ENCODE measurements at regions not wholly inside any gene's neighbourhood (a gene's known extent, or its start where the extent isn't known, plus 50 kb on each side); places are given as distances from the start of the nearest gene placed in this dataset.
"Not testable (repeated sequence)": the region's sequence is repeated elsewhere in the genome, so short reads cannot be mapped to it uniquely, and the experiment has no call there.

- no peak for DNase-seq
Measured at GRCh38 chr11:96943970-96944369, 554.2 kb downstream of the JRKL start.

DNA sequence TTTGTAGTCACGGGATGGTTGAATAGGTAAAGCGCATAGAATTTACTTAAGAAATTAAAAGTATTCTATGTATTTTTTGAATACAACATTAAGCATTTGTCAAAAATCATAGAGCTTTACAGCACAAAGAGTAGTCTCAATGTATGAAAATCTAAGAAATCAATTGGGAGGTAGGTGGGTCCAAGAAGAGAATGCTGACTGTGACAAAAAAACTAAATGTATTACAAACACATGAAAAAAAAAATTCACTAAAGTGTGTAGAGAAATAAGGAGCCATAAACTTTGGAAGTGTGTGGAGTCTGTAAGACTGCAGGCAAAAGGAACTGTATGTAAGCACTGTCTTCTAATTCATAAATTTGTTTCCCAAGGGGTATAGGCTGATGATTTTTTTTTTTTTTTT is 558.3 kb downstream of the JRKL start:
- DNase-seq, result no peak

GRCh38 chr11:96949464-96949863 is 559.7 kb downstream of the JRKL start:
- DNase-seq, result no peak

GRCh38 chr11:96954587-96955242 is 564.9 kb downstream of the JRKL start:
- DNase-seq, result no peak

DNA sequence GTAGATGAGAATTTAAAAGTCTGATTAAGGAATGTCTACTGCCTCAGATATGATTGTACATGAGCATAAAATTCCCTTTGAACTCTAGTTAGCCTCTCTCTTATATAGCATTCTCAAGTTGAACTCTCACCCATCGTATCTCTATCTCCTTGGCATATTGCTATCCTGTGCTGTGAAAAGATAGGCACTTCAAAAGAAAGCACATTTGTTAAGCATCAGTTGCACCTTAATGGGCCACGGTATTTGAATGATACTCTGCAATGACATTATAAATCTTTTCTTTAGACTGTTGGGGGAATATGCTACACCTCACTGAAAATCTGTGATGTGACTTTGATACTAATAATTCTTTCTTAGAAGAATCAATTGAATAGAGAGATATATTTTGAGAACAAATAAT is 570.7 kb downstream of the JRKL start:
- no peak for DNase-seq

GRCh38 chr11:96960926-96961325 is 571.1 kb downstream of the JRKL start:
- no peak for DNase-seq

GRCh38 chr11:96961931-96962330 is 572.1 kb downstream of the JRKL start:
- no peak for DNase-seq

DNA sequence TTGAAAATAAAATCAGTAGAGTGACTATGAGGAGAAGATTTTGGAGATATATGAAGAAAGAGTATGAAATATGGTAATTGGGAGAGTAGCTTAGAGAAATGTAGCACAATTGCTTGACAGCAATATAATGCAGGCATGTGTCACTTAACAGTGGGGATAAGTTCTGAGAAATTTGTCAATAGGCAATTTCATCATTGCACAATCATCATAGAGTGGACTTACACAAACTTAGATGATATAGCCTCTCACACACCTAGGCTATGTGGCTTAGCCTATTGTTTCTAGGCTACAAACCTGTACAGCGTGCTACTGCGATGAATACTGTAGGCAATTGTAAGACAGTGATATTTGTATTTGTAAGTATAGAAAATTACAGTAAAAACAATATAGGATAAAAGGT is 573.6 kb downstream of the JRKL start:
- DNase-seq, result no peak

- DNase-seq, result no peak
Measured at GRCh38 chr11:96964661-96965060, 574.8 kb downstream of the JRKL start.

DNA sequence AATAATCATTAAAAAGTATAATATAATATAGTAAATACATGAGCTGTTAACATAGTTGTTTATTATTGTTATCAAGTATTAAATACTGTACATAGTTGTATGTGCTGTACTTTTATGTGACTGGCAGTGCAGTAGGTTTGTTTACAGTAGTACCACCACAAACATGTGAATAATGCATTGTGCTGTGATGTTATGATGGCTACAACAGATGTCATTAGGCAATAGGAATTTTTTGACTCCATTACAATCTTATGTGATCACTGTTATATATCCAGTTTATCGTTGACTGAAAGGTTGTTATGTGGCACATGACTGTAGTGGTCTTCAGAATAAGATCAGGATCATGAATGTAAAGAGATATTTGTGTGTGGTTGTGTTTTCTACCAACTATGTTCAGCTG is 577.8 kb downstream of the JRKL start:
- no peak for DNase-seq

- DNase-seq, result no peak
Measured at GRCh38 chr11:96969251-96969650, 579.4 kb downstream of the JRKL start.

DNA sequence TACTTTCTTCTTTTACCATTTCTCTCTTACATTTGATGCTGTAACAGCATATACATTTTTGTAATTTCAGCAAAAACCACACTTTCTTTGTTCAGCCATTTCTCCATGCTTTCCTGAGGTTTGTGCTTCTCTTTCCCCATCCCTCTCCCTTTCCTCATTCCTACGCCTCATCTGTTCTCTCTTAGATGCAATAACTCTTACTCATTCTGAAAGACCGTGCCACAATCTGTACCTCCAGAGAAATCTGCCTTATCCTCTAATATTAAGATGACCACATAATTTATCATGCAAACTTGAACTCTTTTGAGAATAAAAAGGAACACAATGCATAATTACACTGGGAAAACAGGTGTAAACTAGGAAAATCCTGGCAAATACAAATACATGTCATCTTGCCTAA is 588.9 kb downstream of the JRKL start:
- DNase-seq, result no peak

- no peak for DNase-seq
Measured at GRCh38 chr11:96986516-96986915, 596.7 kb downstream of the JRKL start.

- no peak for DNase-seq
Measured at GRCh38 chr11:96990914-96991313, 601.1 kb downstream of the JRKL start.

- no peak for DNase-seq
Measured at GRCh38 chr11:97000481-97000880, 610.7 kb downstream of the JRKL start.

GRCh38 chr11:97007283-97007682 is 617.5 kb downstream of the JRKL start:
- DNase-seq, result no peak

DNA sequence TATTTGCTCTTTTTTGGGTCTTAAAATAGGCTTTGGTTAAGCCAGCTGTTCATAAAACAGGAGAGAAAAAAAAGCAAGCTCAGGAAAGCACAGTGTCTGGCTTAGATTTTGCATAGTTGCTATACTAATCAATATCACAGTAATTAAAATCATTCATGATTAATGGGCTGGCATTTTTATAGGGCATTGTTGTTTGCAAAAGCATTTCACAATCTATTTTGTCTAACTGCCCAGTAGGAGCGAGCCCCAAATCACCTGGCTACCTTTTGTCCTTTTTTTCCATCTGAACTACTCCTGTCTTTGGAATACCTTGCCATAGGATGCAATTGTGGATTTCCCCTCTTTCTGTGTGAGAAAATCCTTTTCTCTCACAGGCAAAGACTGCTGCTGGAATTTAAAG is 619.8 kb downstream of the JRKL start:
- no peak for DNase-seq

DNA sequence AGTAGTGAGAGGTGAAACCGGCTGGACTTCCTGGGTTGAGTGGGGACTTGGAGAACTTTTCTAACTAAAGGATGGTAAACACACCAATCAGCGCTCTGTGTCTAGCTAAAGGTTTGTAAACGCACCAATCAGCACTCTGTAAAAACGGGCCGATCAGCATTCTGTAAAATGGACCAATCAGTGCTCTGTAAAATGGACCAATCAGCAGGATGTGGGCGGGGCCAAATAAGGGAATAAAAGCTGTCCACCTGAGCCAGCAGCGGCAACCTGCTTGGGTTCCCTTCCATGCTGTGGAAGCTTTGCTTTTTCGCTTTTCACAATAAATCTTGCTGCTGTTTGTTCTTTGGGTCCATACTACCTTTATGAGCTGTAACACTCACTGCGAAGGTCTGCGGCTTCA is 621.2 kb downstream of the JRKL start:
- DNase-seq, result not testable (repeated sequence)

GRCh38 chr11:97015327-97015726 is 625.5 kb downstream of the JRKL start:
- no peak for DNase-seq

GRCh38 chr11:97019305-97019704 is 629.5 kb downstream of the JRKL start:
- DNase-seq, result no peak

- DNase-seq, result no peak
Measured at GRCh38 chr11:97019754-97020153, 629.9 kb downstream of the JRKL start.

GRCh38 chr11:97022955-97023354 is 633.1 kb downstream of the JRKL start:
- DNase-seq, result no peak

GRCh38 chr11:97028836-97029406 is 639.1 kb downstream of the JRKL start:
- DNase-seq, result no peak

GRCh38 chr11:97033178-97033577 is 643.4 kb downstream of the JRKL start:
- no peak for DNase-seq

GRCh38 chr11:97048481-97048880 is 658.7 kb downstream of the JRKL start:
- DNase-seq, result no peak
